ENCODE measurements at regions not wholly inside any gene's neighbourhood (a gene's known extent, or its start where the extent isn't known, plus 50 kb on each side); places are given as distances from the start of the nearest gene placed in this dataset.

DNA sequence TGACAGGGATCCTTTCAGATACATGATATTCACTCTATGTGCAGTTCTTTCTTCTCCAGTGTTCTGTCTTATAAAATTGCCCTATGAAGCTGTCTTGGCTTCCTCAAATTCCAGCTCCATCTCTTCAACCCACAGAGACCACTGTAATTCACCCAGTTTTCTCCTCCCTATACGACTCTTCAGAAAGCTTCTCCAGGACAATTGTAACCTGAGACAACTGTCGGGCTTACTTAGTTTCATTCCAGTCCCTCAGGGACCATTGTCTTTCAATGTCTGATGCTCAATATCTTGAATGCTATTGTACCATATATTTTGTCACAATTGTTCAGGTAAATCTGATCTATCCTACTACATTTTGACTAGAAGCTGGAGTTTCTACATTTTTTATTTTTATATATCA, 345.3 kb downstream of the RPL10L start:
- no TSS peak for BruUV-seq (replicated peaks)
- Histone ChIP-seq H3K36me3 (ENCODE audit: control insufficient read depth in 2 of 2, extremely low read depth in 1 of 2, insufficient read depth in 2 of 2, low read length in 2 of 2) (no peaks in the 10 kb centered on the region), H3K9me3 (replicated peaks; ENCODE audit: control insufficient read depth, insufficient read depth, low read length) (no peaks in the 10 kb centered on the region), H4K20me1 (replicated peaks; ENCODE audit: control insufficient read depth, extremely low read depth, insufficient read depth, low read length) (no peaks in the 10 kb centered on the region), H3K9me1 (replicated peaks; ENCODE audit: control insufficient read depth, extremely low read depth, insufficient read depth, low read length) (no peaks in the 10 kb centered on the region), H3K79me2 (ENCODE audit: control insufficient read depth, insufficient read depth, low read length) (no peaks in the 10 kb centered on the region), H3K4me1 (ENCODE audit: control insufficient read depth, extremely low read depth, insufficient read depth, low read length) (no peaks in the 10 kb centered on the region), H2AFZ (ENCODE audit: low read depth, low read length) (no peak overlapping the region), H3K27me3 (ENCODE audit: control insufficient read depth in 2 of 2, insufficient read depth in 2 of 2, low read length in 2 of 2) (no peaks in the 10 kb centered on the region), H3K27ac (ENCODE audit: insufficient read depth, low read depth, low read length) (no peak overlapping the region), H3K4me3 (replicated peaks in 1 of 3; ENCODE audit: insufficient read depth in 1 of 3, low read depth in 1 of 3, low read length in 3 of 3) (no peak overlapping the region), H3K4me2 (ENCODE audit: insufficient read depth, low read length) (no peak overlapping the region), H3K9ac (replicated peaks; ENCODE audit: extremely low read depth, insufficient read depth, low read length) (no peak overlapping the region)
- ChIA-PET CTCF (no interaction called here), POLR2A (no interaction called here)
- dilution Hi-C loops (cut with MboI; ENCODE audit: extremely low pct_ligation_motif_present, low sequenced_read_pairs), result no loop called here
- no peak for FAIRE-seq
- TF ChIP-seq EZH2 (IDR thresholded peaks at IDR 0.05; ENCODE audit: borderline replicate concordance, low read depth, low read length, severe bottlenecking), result no peak
- TF ChIP-seq GATA2 (IDR thresholded peaks at IDR 0.05; ENCODE audit: insufficient read depth, insufficient read length, low read depth, low read length), result no peak
- TF ChIP-seq, protein P1, sequence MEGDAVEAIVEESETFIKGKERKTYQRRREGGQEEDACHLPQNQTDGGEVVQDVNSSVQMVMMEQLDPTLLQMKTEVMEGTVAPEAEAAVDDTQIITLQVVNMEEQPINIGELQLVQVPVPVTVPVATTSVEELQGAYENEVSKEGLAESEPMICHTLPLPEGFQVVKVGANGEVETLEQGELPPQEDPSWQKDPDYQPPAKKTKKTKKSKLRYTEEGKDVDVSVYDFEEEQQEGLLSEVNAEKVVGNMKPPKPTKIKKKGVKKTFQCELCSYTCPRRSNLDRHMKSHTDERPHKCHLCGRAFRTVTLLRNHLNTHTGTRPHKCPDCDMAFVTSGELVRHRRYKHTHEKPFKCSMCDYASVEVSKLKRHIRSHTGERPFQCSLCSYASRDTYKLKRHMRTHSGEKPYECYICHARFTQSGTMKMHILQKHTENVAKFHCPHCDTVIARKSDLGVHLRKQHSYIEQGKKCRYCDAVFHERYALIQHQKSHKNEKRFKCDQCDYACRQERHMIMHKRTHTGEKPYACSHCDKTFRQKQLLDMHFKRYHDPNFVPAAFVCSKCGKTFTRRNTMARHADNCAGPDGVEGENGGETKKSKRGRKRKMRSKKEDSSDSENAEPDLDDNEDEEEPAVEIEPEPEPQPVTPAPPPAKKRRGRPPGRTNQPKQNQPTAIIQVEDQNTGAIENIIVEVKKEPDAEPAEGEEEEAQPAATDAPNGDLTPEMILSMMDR (IDR thresholded peaks at IDR 0.05; ENCODE audit: extremely low read depth in 1 of 2, insufficient read depth in 1 of 2, low read depth in 1 of 2, low read length in 2 of 2), result no peak
- no peak for TF ChIP-seq POLR2A (IDR thresholded peaks at IDR 0.05; ENCODE audit: low read depth, low read length)
- intact Hi-C loops (cut with micrococcal nuclease), result no loop called here
- DNase-seq (ENCODE audit: low read depth, low spot score), result no peak

DNA sequence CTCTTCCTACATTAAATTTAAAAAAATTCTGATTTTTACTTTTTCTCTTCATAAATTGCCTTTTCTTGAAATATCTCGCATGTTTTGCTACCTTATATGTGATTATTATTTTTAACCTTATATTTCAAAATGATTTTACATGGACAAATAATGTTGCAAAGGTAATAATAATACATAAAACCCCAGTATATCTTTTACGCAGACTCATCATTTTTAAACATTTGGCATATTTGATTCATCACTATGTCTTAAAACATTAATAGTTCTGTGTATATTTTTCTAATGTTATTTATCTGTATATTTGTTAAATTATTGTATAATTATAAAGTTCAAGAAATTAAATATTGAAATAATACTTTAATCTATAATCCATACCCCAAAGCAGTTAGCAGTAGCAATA, 350.8 kb downstream of the RPL10L start:
- intact Hi-C loops (cut with micrococcal nuclease) (no loop called here), dilution Hi-C loops (cut with MboI; ENCODE audit: extremely low pct_ligation_motif_present, low sequenced_read_pairs) (no loop called here)
- H2AFZ ChIP-seq (ENCODE audit: low read depth, low read length), result no peak overlapping the region
- DNase-seq (ENCODE audit: low read depth, low spot score) (no peak), FAIRE-seq (no peak)
- no peaks in the 10 kb centered on the region for H4K20me1 ChIP-seq (replicated peaks; ENCODE audit: control insufficient read depth, extremely low read depth, insufficient read depth, low read length)
- no TSS peak for BruUV-seq (replicated peaks)
- no peak overlapping the region for H3K4me3 ChIP-seq (replicated peaks in 1 of 3; ENCODE audit: insufficient read depth in 1 of 3, low read depth in 1 of 3, low read length in 3 of 3)
- ChIA-PET POLR2A (no interaction called here), CTCF (no interaction called here)
- H3K27ac ChIP-seq (ENCODE audit: insufficient read depth, low read depth, low read length), result no peak overlapping the region
- H3K79me2 ChIP-seq (ENCODE audit: control insufficient read depth, insufficient read depth, low read length), result no peaks in the 10 kb centered on the region
- H3K9me1 ChIP-seq (replicated peaks; ENCODE audit: control insufficient read depth, extremely low read depth, insufficient read depth, low read length), result no peaks in the 10 kb centered on the region
- H3K9me3 ChIP-seq (replicated peaks; ENCODE audit: control insufficient read depth, insufficient read depth, low read length), result no peaks in the 10 kb centered on the region
- no peak overlapping the region for H3K4me2 ChIP-seq (ENCODE audit: insufficient read depth, low read length)
- no peaks in the 10 kb centered on the region for H3K4me1 ChIP-seq (ENCODE audit: control insufficient read depth, extremely low read depth, insufficient read depth, low read length)
- no peaks in the 10 kb centered on the region for H3K36me3 ChIP-seq (ENCODE audit: control insufficient read depth in 2 of 2, extremely low read depth in 1 of 2, insufficient read depth in 2 of 2, low read length in 2 of 2)
- H3K9ac ChIP-seq (replicated peaks; ENCODE audit: extremely low read depth, insufficient read depth, low read length), result no peak overlapping the region
- no peaks in the 10 kb centered on the region for H3K27me3 ChIP-seq (ENCODE audit: control insufficient read depth in 2 of 2, insufficient read depth in 2 of 2, low read length in 2 of 2)
- TF ChIP-seq, protein P2, sequence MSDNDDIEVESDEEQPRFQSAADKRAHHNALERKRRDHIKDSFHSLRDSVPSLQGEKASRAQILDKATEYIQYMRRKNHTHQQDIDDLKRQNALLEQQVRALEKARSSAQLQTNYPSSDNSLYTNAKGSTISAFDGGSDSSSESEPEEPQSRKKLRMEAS (IDR thresholded peaks at IDR 0.05; ENCODE audit: insufficient read depth, insufficient read length), result no peak
- TF ChIP-seq POLR2A (IDR thresholded peaks at IDR 0.05; ENCODE audit: low read depth, low read length), result no peak
- TF ChIP-seq EZH2 (IDR thresholded peaks at IDR 0.05; ENCODE audit: borderline replicate concordance, low read depth, low read length, severe bottlenecking), result no peak
- no peak for TF ChIP-seq POLR2AphosphoS5 (IDR thresholded peaks at IDR 0.05; ENCODE audit: insufficient read depth, low read depth, low read length)
- TF ChIP-seq, protein P1 (IDR thresholded peaks at IDR 0.05; ENCODE audit: extremely low read depth in 1 of 2, insufficient read depth in 1 of 2, low read depth in 1 of 2, low read length in 2 of 2), result no peak
- TF ChIP-seq JUN (IDR thresholded peaks at IDR 0.05; ENCODE audit: borderline replicate concordance, insufficient read depth, insufficient read length, low read depth), result no peak
- no peak for TF ChIP-seq FOS (IDR thresholded peaks at IDR 0.05; ENCODE audit: borderline replicate concordance, insufficient read depth, low read length)
- TF ChIP-seq MYC (IDR thresholded peaks at IDR 0.05; ENCODE audit: low read depth, low read length), result no peak
- no peak for TF ChIP-seq GATA2 (IDR thresholded peaks at IDR 0.05; ENCODE audit: insufficient read depth, insufficient read length, low read depth, low read length)
